Stomach (tissue), 4 donors: ENCODE measurements at regions not wholly inside any gene's neighbourhood (a gene's known extent, or its start where the extent isn't known, plus 50 kb on each side); places are given as distances from the start of the nearest gene placed in this dataset.

Source experiments
- EP300 ChIP-seq: sonication (generic); formaldehyde crosslinking; IDR thresholded peaks from one replicate; pipeline ENCODE4 v1.6.1; 2017; ENCODE audit warnings: antibody characterized with exemption
- POLR2A ChIP-seq, 4 donors: fragments of 450-650 bp; IDR thresholded peaks; one replicate each; pipeline ENCODE4 v1.6.1; 2016; ENCODE audit warnings: antibody characterized with exemption in 4 of 4, control low read depth in 2 of 4, mild to moderate bottlenecking in 1 of 4, moderate library complexity in 1 of 4
- POLR2AphosphoS5 ChIP-seq, 3 donors: sonication (generic); formaldehyde crosslinking; IDR thresholded peaks; one replicate each; pipeline ENCODE4 v1.6.1; 2016; ENCODE audit warnings: antibody characterized with exemption in 3 of 3
- TF ChIP-seq, protein P1 (sequence below), 7 experiments: fragments of 450-650 bp in 4 of 7; fragments of 200-600 bp in 3 of 7; sonication (generic) in 3 of 7; IDR thresholded peaks; one replicate each; pipeline ENCODE4 v1.5.1; 2016 to 2019; ENCODE audit warnings: antibody characterized with exemption in 7 of 7, control low read depth in 2 of 7, mild to moderate bottlenecking in 1 of 7

DNA sequence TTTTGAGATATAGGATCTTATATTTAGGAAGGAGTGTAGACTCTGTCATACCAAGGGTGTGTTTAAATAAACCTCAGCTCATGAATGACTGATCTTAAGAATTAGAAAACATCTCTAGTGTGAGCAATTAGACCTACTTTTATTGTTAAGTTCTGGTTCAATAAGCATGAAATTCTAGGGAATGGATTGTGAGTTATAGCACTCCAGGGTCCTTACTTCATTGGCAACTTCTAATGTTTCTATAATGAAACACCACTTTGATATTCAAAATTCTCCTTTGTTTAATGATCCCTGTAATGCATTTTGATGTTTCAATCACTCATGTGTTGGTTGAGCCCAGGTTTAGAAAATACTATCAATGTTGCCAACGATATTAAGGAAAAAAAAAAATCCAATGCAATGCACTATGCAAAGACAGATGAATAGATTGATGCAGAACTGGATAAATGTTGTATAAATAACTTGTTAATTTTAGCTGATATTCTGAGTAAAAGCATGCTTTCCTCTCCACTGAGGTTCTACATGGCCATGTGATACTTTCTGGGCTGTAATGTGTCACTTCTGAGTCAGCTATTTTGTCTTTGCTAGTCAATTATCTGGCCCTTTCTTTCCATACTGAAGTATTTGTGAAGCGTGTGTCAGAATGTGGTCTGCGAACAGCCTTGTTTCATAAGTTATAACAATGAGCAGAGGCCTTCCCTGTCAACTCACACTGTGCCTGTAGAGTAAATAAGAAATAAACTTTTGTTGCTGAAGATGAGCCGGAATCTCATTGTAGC lies 1035.9 kb downstream of the PLOD2 start:
- TF ChIP-seq, protein P1, sequence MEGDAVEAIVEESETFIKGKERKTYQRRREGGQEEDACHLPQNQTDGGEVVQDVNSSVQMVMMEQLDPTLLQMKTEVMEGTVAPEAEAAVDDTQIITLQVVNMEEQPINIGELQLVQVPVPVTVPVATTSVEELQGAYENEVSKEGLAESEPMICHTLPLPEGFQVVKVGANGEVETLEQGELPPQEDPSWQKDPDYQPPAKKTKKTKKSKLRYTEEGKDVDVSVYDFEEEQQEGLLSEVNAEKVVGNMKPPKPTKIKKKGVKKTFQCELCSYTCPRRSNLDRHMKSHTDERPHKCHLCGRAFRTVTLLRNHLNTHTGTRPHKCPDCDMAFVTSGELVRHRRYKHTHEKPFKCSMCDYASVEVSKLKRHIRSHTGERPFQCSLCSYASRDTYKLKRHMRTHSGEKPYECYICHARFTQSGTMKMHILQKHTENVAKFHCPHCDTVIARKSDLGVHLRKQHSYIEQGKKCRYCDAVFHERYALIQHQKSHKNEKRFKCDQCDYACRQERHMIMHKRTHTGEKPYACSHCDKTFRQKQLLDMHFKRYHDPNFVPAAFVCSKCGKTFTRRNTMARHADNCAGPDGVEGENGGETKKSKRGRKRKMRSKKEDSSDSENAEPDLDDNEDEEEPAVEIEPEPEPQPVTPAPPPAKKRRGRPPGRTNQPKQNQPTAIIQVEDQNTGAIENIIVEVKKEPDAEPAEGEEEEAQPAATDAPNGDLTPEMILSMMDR (IDR thresholded peaks at IDR 0.05) = no peak
- TF ChIP-seq POLR2A (IDR thresholded peaks at IDR 0.05) = no peak
- no peak for TF ChIP-seq EP300
- no peak for TF ChIP-seq POLR2AphosphoS5 (IDR thresholded peaks at IDR 0.05)
